ENCODE measurements at regions not wholly inside any gene's neighbourhood (a gene's known extent, or its start where the extent isn't known, plus 50 kb on each side); places are given as distances from the start of the nearest gene placed in this dataset.

- no peak for DNase-seq (ENCODE audit: low read depth, low spot score)
Observed at GRCh38 chr9:110049699-110050450, 158.1 kb downstream of the C9orf152 start.

- DNase-seq (ENCODE audit: low read depth, low spot score): no peak
Observed at GRCh38 chr9:110050925-110051355, 157.0 kb downstream of the C9orf152 start.

GRCh38 chr9:110056062-110056461 is 151.9 kb downstream of the C9orf152 start:
- DNase-seq (ENCODE audit: low read depth, low spot score): no peak

GRCh38 chr9:110058304-110058953 is 149.5 kb downstream of the C9orf152 start:
- DNase-seq (ENCODE audit: low read depth, low spot score): no peak

GRCh38 chr9:110059461-110059860 is 148.5 kb downstream of the C9orf152 start:
- DNase-seq (ENCODE audit: low read depth, low spot score): no peak

- no peak for DNase-seq (ENCODE audit: low read depth, low spot score)
Observed at GRCh38 chr9:110064803-110065202, 143.2 kb downstream of the C9orf152 start.

- no peak for DNase-seq (ENCODE audit: low read depth, low spot score)
Observed at GRCh38 chr9:110065532-110065931, 142.4 kb downstream of the C9orf152 start.

- DNase-seq (ENCODE audit: low read depth, low spot score): peak; percentile 30
Observed at GRCh38 chr9:110066929-110067716, 140.8 kb downstream of the C9orf152 start.

GRCh38 chr9:110068212-110068611 is 139.7 kb downstream of the C9orf152 start:
- DNase-seq (ENCODE audit: low read depth, low spot score): no peak

GRCh38 chr9:110069326-110070248 is 138.4 kb downstream of the C9orf152 start:
- peak; percentile 77 for DNase-seq (ENCODE audit: low read depth, low spot score)

- no peak for DNase-seq (ENCODE audit: low read depth, low spot score)
Observed at GRCh38 chr9:110072597-110073355, 135.2 kb downstream of the C9orf152 start.

GRCh38 chr9:110073356-110073905 is 134.5 kb downstream of the C9orf152 start:
- DNase-seq (ENCODE audit: low read depth, low spot score): no peak

GRCh38 chr9:110076894-110077725 is 130.8 kb downstream of the C9orf152 start:
- no peak for DNase-seq (ENCODE audit: low read depth, low spot score)

GRCh38 chr9:110077925-110078324 is 130.0 kb downstream of the C9orf152 start:
- no peak for DNase-seq (ENCODE audit: low read depth, low spot score)

GRCh38 chr9:110078604-110079003 is 129.4 kb downstream of the C9orf152 start:
- DNase-seq (ENCODE audit: low read depth, low spot score): no peak

GRCh38 chr9:110081395-110081794 is 126.6 kb downstream of the C9orf152 start:
- DNase-seq (ENCODE audit: low read depth, low spot score): no peak

GRCh38 chr9:110083866-110084265 is 124.1 kb downstream of the C9orf152 start:
- no peak for DNase-seq (ENCODE audit: low read depth, low spot score)

GRCh38 chr9:110086537-110086936 is 121.4 kb downstream of the C9orf152 start:
- DNase-seq (ENCODE audit: low read depth, low spot score): no peak

GRCh38 chr9:110087605-110088004 is 120.4 kb downstream of the C9orf152 start:
- no peak for DNase-seq (ENCODE audit: low read depth, low spot score)

All from pulmonary artery endothelial cell (primary cell).